ENCODE measurements at regions not wholly inside any gene's neighbourhood (a gene's known extent, or its start where the extent isn't known, plus 50 kb on each side); places are given as distances from the start of the nearest gene placed in this dataset.

DNA sequence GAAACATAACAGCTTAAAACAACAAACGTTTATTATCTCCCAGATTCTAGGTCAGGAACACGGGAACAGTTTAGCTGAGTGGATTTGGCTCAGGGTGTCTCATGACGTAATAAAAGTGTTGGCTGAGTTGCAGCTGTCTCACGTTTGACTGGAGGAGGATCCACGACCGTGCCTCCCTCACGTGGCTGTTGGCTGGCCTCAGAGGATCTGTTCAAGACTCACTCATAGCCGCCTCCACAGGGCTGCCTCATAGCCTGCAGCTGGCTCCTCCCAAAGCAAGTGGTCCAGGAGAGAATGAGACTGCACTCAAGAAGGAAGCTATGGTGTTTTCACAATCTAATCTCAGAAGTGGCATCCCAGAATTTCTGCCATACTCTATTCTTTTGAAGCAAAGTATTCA lies 167.1 kb downstream of the RPRM start:
- no peak overlapping the region for H3K27ac Mint-ChIP-seq (ENCODE audit: unreplicated experiment)
- no peak for DNase-seq (ENCODE audit: low spot score)
- no peak overlapping the region for H3K4me3 Mint-ChIP-seq (ENCODE audit: unreplicated experiment)
- H3K9me3 Mint-ChIP-seq (ENCODE audit: low read depth): no peaks in the 10 kb centered on the region
- H3K36me3 Mint-ChIP-seq (ENCODE audit: low read depth): no peaks in the 10 kb centered on the region
- H3K4me1 Mint-ChIP-seq (ENCODE audit: low read depth): no peaks in the 10 kb centered on the region
- H3K27me3 Mint-ChIP-seq (ENCODE audit: low read depth): no peaks in the 10 kb centered on the region
- TF ChIP-seq, protein P1, sequence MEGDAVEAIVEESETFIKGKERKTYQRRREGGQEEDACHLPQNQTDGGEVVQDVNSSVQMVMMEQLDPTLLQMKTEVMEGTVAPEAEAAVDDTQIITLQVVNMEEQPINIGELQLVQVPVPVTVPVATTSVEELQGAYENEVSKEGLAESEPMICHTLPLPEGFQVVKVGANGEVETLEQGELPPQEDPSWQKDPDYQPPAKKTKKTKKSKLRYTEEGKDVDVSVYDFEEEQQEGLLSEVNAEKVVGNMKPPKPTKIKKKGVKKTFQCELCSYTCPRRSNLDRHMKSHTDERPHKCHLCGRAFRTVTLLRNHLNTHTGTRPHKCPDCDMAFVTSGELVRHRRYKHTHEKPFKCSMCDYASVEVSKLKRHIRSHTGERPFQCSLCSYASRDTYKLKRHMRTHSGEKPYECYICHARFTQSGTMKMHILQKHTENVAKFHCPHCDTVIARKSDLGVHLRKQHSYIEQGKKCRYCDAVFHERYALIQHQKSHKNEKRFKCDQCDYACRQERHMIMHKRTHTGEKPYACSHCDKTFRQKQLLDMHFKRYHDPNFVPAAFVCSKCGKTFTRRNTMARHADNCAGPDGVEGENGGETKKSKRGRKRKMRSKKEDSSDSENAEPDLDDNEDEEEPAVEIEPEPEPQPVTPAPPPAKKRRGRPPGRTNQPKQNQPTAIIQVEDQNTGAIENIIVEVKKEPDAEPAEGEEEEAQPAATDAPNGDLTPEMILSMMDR (IDR thresholded peaks at IDR 0.05): no peak

DNA sequence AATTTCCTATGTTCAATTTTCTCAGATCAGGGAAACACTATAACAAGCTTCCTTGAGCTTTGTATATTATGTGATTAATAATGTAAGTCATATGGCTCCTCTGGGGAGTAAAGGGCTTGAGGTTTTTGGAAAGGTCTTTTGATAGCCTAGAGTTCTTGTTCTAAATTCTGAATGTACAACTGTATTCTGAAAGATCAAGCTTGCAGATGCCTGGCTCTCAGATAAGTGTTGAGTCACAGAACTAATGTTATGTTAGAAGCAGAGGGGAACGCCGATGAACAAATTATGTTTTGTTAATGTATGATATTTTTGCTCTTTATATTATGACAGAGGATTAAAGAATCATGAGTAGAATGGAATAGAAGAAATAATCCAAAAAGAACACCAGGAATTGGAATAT lies 170.1 kb downstream of the RPRM start:
- Mint-ChIP-seq H3K27me3 (ENCODE audit: low read depth) (no peaks in the 10 kb centered on the region), H3K4me3 (ENCODE audit: unreplicated experiment) (no peak overlapping the region), H3K27ac (ENCODE audit: unreplicated experiment) (no peak overlapping the region), H3K4me1 (ENCODE audit: low read depth) (no peaks in the 10 kb centered on the region), H3K36me3 (ENCODE audit: low read depth) (no peaks in the 10 kb centered on the region), H3K9me3 (ENCODE audit: low read depth) (peaks cover under 1% of the 10 kb centered on the region)
- DNase-seq (ENCODE audit: low spot score): no peak
- TF ChIP-seq, protein P1 (IDR thresholded peaks at IDR 0.05): no peak

DNA sequence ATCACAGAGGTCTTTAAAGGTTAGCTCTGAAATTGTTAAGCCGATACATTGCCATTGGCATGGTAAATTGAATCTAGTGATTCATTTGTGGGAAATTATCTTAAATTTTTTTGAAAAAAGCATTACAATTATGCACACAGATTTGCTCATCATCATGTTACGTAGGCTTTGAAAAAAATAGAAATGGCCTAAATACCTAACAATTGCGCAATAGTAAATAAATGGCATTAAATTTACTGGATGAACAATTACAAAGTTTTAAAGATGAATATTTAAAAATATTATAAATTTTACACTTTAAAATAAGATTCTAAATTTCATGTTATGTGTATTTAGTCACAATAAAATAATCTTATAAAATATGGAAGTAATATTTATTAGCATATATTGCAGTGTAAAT lies 171.3 kb downstream of the RPRM start:
- Mint-ChIP-seq H3K4me3 (ENCODE audit: unreplicated experiment) (no peak overlapping the region), H3K4me1 (ENCODE audit: low read depth) (no peaks in the 10 kb centered on the region), H3K27ac (ENCODE audit: unreplicated experiment) (no peak overlapping the region), H3K27me3 (ENCODE audit: low read depth) (no peaks in the 10 kb centered on the region), H3K36me3 (ENCODE audit: low read depth) (no peaks in the 10 kb centered on the region), H3K9me3 (ENCODE audit: low read depth) (peaks cover 7% of the 10 kb centered on the region)
- DNase-seq (ENCODE audit: low spot score): no peak
- TF ChIP-seq, protein P1 (IDR thresholded peaks at IDR 0.05): no peak

DNA sequence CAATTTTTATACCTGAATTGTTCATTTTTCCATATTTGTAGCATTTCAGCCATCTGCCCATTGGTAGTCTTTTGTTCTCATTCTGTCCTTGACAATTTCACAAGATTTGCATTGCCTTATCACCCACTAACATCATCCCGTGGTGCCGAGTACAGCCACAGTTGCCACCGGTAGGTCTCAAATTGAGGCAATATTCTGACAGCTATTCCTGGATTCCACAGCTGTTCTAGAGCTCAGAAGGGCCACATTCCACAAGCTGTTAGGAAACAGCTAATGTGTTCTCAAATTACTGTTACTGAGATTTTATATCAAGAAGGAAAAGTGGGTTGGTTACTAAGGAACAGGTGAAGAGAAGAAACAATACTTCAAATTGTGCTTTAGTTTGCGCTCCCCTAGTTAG lies 178.8 kb downstream of the RPRM start:
- peaks cover 7% of the 10 kb centered on the region for H3K9me3 Mint-ChIP-seq (ENCODE audit: low read depth)
- H3K36me3 Mint-ChIP-seq (ENCODE audit: low read depth): no peaks in the 10 kb centered on the region
- no peak for DNase-seq (ENCODE audit: low spot score)
- H3K27ac Mint-ChIP-seq (ENCODE audit: unreplicated experiment): no peak overlapping the region
- TF ChIP-seq, protein P1 (IDR thresholded peaks at IDR 0.05): no peak
- no peaks in the 10 kb centered on the region for H3K4me1 Mint-ChIP-seq (ENCODE audit: low read depth)
- H3K27me3 Mint-ChIP-seq (ENCODE audit: low read depth): peaks cover 6% of the 10 kb centered on the region
- H3K4me3 Mint-ChIP-seq (ENCODE audit: unreplicated experiment): no peak overlapping the region

DNA sequence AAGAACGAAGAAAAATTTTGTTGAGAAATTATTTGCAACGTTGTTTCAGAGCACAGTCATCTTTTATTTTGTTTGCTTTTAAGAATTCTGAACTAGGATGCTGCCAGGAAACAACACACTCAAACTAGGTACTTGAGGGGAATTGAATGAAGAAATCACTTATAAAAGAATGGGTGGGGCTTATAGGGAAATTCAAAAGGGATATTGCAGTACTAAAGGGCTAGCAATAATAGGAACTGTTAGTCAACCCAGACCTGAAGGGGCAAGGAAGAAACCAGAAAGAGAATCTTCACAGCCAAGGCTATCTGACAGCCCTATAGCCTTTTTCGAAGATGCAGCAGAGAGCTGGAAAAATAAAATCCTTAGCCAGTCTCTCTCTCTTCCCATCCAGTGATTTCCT lies 179.3 kb downstream of the RPRM start:
- no peak overlapping the region for H3K4me3 Mint-ChIP-seq (ENCODE audit: unreplicated experiment)
- no peak for DNase-seq (ENCODE audit: low spot score)
- no peaks in the 10 kb centered on the region for H3K4me1 Mint-ChIP-seq (ENCODE audit: low read depth)
- TF ChIP-seq, protein P1 (IDR thresholded peaks at IDR 0.05): no peak
- no peak overlapping the region for H3K27ac Mint-ChIP-seq (ENCODE audit: unreplicated experiment)
- peaks cover 7% of the 10 kb centered on the region for H3K9me3 Mint-ChIP-seq (ENCODE audit: low read depth)
- H3K27me3 Mint-ChIP-seq (ENCODE audit: low read depth): peaks cover 6% of the 10 kb centered on the region
- H3K36me3 Mint-ChIP-seq (ENCODE audit: low read depth): no peaks in the 10 kb centered on the region
